COR-L47 (cell line): ENCODE measurements at regions not wholly inside any gene's neighbourhood (a gene's known extent, or its start where the extent isn't known, plus 50 kb on each side); places are given as distances from the start of the nearest gene placed in this dataset.

ENCODE experiments used
- DNase-seq: peaks from one replicate; lab custom pipeline; 2025; lab: John Stamatoyannopoulos, UW

DNA sequence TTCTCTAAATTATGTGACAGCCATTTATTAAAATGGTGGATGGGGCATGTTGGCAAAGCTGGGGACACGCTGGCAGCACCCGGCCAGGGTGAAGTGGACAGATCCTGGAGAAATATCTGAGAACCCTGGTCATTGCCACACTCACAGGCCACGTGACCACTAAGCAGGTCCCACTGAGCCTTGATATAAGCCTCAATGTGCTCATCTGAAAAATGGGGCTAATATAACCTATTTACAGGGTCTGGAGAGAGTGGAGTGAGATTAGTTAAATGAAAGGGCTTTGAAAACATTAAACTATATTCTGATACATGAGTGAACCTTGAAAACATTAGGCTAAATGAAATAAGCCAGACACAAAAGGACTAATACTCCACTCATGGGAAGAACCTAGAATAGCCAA lies 108.9 kb downstream of the RBFOX3 start:
- no peak for DNase-seq

DNA sequence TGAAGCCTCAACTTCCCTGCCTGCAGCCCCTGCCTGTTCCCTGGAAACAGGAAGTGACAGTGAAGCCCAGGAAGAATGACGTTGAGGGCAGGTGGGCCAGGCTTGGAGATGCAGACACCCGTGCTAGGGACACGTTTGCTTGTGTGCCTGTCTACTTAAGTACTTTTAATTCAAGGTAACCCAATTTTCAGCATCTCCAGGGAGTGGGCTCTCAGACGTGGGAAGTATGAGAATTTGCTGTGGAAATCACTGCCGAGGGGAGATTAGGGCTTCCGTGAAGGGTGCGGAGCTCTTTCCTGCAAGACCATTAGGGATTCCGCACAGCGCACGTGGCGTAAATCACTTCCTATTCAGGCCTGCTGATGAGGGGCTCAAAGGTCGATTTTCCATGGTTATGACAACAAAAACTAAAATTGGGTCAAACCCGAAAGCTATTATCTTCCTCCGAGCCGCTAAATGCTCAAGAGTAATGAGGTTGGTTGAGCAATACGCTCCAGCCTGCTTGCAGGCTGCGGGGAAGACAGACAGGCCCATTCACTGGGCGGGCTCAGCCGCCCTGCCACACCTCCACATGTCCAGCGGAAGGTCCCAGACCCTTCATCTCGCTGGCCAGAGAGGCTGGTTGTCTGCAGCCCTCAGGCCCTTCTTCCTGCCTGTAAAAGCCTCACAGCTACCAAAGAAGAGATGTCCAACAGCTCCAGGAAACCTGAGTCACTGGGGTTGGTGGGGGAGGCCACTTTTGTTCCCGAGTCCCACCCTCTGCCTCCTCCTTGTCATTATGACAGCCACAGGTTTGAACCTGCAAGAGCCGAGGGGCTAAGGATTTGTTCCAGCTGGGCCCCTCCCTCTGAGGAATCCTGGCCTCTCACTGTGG lies 109.9 kb downstream of the RBFOX3 start:
- no peak for DNase-seq

DNA sequence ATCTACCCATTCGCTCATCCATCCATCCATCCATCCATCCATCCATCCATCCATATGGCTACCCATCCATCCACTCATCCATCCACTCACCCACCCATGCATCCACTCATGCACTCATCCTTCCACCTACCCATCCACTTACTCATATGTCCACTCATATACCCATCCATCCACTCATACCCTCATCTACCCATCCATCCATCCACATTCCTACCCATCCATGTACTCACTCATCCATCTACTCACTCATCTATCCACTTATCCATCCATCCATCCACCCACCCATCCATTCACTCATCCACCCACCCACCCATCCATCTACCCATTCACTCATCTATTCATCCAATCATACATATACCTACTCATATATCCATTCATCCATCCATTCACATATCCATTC lies 112.0 kb downstream of the RBFOX3 start:
- no peak for DNase-seq

DNA sequence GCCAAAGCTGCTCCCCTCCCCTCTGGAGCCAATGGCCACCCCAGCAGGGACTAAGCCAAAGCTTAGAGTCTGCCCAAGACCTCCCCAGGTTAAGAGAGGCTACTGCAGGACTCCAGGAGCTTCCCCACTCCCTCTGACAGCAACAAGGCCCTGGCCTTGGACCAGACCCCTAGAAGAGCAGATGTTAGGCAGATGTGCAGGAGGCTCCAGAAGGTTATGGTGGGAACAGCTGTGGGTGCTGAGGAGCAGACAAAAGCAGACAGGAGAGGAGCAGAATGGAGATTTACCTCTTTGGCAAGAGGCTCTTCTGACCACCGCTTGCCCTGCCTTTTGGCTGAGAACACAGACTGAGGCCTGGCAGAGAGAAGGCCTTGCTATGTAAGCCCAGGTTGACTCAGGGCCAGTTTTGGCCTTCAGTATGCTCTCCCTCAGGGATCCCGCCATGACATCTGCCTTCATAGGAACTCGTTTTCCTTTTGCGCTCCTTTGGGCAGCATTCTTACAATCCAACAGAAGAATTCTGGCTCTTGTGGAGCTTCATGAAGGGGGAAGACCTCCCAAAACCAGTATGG lies 113.0 kb downstream of the RBFOX3 start:
- no peak for DNase-seq

DNA sequence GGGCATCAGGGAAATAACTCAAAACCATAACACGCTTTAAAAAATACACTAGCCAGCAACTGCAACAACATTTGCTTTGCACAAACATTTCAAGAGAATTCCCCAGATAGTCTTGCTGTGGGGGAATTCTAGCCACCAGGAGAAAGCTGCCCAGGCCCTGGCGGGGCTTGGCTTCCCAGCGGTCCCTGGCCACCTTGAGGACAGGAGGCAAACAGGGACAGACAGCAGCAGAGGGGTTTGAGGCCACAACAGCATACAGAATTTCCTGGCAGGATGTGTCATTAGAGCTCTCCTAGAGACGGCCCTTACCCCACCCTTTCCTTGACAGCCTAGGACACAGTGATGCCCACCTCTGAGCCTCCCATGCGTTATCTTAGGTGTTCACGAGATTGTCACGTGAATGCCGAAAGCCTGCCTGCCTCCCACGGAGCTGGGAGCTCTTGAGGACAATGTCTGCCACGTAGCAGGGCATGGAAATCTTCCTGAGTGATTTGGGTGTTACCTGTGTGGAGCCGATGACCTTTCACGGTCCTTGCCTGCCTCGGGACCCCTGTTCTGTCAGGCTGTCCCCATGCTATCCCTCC lies 114.3 kb downstream of the RBFOX3 start:
- DNase-seq: no peak

DNA sequence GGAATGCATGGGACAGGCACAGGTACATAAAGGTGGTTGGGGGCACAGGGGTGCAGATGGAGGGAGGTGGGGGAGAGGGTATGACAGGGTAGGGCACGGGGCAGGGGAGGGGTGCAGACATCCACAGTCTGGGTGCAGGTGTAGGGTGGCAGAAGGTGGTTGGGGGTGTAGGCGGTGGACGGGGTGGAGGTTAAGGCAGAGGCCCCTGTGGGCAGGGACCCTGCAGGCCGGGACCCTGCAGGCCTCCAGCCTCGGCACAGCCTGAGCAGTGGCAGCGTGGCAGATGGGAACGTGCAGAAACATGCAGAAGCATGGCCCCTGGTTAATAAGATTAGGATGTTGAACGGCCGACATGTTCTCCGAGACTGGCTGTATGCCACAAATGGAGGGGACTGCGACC lies 115.2 kb downstream of the RBFOX3 start:
- no peak for DNase-seq

DNA sequence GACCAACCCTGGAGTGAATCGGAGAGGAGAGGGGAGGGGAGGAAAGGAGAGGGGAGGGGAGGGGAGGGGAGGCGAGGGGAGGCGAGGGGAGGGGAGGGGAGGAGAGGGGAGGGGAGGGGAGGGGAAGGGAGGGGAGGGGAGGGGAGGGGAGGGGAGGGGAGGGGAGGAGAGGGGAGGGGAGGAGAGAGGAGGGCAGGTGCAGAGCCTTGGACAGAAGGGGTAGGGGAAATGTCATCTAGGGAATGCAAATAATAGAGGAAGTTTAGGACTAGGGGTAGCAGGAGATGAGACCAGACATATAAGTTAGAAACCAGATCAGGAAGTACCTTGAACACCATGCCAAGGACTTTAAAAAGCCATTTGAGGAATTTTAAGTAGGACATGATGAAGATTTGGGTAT lies 119.8 kb downstream of the RBFOX3 start:
- no peak for DNase-seq

DNA sequence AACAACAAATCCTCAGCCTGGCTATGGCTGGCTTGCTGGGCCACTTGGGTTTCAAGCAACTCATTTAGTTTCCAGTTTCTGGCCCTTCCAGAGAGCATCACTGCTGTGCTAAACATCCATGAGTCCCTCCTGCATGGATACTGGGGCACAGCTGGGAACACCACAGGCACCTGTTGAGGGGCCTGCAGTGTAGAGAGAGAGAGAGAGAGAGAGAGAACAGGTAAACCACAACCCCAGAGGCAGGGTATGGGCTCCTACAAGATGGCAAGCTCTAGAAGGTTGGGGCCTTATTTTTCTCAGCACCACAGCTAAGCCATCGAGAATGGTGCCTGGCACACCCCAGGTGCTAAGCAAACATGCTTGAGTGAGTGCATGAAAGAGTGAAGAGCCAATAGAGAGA lies 120.3 kb downstream of the RBFOX3 start:
- no peak for DNase-seq

DNA sequence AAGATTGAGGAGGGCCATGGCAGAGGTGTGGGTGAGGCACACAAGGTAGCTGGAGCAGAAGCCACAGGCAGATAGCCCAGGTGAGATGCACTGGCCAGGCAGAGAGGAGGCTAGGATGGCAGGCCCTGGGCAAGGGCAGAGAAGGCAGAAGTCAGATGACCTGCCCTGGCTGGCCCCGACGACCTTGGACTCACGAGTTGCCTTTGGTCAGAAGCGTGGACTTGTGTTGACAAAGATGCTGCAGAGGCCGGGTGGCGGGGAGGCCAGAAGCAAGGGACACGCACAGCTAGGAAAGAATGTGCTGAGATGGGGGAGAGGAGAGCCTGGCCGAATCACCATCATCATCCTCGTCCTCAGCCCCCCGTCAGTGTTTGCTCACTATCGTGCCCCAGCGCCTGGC lies 123.7 kb downstream of the RBFOX3 start:
- DNase-seq: no peak

DNA sequence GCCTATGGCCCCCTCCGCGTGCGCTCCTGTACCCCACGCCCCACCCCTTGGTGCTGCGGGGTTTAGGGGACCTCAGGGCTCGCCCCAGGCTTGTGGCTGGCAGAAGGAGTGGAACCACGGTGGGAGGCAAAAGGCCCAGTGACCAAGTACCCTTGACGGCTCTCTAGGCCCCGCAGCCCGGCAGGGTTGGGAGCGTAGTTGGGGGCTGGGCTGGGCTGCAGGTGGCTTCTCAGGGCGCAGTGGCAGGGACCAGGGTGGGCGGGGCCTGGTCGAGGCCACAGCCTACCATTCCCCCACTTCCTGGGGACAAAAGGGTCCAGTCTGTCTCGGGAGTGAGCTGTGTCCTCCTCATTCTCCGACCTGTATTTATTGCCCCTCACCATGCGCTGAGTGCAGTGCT lies 124.9 kb downstream of the RBFOX3 start:
- DNase-seq: no peak

DNA sequence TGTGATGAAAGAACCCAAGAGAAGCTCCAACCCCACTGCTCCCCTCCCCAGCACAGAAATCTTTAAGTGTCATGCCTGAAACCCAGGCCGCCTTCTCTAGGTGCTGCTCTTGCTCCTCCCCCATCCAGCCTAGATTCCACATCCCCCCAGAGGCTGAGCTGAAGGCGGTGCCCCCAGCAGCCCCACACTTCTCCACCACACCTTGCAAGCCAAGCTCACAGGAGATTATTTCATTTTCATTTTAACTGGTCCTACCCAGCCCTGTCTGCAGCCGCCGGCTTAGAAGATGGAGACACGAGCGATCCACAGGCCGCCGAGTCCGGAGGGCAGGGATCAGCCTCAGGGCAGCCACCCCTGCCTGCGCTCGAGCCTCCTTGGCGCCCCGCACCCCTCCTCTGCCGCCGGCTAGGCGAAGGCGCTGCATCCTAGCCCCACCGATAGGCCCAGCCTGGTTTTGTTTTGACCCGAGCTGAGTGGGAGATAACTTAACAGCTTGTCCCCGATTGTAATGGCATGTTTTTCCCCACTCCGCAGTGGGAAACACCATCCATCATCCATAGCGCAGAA lies 125.3 kb downstream of the RBFOX3 start:
- DNase-seq: no peak

DNA sequence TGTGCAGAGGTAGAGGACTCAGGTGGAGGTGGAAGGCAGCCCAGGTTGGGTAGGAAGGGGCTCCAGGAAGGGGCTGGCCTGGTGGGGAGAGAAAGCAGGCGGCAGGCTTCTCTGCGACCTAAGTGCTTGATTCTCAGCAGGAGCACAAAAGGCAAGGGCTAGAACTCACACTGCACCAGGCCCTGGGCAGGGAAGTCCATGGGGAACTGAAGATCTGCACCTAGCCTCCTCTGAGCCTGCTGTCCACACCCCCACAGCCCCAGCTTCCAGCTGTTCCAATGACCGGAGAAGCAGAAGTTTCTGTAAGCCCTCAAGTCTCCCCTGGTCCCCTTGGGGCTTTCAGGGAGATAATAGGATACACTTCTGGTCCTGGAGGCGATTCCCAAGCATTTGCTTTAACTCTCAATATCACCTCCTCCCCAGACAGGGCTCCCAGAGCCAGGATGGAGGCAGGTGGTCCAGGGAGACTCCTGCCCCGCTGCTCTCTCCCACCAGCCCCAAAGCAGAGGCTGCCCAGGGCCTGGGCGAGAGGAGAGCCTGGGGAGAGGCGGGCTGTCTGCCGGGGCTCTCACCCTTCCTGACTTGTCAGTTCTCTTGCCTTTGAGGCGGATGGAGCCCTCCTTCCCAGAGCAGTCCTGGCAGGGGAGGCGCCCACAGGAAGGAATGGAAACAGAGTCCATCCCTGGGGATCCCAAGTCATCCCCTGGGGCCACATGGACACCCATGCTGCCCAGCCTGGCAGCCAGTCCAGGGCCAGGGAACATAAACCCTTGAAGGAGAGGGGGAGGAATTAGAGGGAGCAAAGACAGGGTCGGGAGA lies 126.0 kb downstream of the RBFOX3 start:
- no peak for DNase-seq

DNA sequence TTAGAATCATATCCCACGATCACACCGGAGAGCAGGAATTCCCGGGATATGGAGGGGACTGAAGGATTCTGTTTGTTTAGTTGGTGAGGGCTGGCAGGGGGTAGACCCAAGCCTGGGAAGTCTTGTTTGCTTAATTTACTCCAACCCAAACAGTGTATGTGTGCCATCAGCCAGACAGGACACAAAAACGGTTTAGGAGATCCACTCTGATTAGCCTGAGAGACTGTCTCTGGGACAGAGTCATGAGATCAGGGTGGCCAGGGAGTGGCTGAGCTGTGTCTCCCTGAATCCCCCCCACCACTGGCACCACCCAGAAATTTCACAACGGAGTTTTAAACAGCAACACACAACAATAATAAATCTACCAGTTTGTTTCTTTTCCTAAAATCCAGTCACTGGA lies 127.0 kb downstream of the RBFOX3 start:
- DNase-seq: no peak

DNA sequence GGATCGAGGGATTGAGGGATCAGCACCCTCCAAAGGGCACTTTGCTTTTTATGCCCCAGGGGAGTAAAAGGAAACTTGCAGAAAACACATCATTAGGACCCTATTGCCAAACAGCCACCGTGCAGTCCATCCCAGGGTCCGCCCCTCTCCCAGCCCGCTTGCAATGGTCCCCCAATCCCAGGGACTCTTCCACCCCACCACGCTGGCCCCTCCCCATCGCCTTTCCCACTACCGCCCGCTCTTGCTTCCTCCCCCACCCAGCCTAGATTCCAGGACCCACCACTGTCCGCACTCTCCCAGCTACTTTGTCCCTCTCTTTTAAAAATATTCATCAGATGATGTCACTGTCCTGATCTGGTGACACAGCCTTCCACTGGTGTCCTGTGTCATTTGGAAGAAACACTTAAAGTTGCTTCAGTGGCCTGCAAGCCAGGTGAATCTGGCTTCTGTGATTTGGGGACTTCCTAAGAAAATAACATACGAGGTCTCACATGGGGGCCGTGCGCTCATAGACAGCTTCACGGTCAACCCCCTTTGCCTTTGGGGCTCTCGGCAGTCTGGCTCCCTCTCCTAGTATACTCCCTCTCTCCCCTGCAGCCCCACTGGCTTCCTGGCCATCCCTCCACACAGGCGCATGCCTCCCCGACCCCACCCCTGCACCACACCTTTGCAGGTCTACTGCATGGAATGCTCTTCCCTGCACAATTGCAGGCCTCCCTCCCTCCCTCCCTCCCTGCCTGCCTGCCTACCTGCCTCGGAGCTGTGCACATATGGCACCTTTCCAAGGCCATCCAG lies 127.9 kb downstream of the RBFOX3 start:
- no peak for DNase-seq

DNA sequence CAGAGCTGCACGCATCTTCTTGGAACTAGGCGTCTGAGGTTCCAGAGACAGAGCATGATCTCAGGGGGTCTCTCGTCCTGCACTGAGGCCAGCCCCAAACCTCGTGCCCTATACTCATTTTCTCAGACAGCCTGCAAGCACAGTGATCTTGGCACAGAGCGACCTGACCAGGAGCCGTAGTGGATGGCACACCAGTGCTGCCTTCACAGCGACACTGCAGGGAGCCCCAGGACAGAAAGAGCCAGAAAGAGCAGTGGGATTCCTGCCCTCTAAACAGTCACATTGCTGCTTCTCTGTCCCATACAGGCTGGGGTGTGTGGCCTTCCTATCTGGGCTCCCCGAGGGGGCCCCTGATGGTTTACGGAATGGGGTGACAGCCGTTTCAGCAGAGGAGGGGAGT lies 131.0 kb downstream of the RBFOX3 start:
- no peak for DNase-seq

DNA sequence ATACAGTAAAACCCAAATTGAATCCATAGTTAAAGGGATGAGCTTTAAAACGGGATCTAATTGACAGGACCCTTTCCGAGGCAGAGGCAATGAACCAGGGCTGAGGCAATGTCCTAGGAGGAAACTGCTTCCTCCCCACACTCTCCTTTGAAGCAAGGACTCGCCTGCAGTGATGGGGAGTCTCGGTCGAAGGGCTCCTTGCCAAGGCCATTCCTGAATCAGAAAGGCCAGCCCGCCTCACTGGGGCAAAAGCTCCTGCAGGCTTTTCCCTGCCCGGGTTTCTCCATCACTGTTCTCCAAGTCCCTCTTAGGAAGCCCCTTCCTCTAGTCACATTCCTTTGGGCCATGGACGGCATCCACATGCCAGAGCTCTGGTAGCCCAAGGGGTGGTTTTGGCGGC lies 132.0 kb downstream of the RBFOX3 start:
- no peak for DNase-seq

DNA sequence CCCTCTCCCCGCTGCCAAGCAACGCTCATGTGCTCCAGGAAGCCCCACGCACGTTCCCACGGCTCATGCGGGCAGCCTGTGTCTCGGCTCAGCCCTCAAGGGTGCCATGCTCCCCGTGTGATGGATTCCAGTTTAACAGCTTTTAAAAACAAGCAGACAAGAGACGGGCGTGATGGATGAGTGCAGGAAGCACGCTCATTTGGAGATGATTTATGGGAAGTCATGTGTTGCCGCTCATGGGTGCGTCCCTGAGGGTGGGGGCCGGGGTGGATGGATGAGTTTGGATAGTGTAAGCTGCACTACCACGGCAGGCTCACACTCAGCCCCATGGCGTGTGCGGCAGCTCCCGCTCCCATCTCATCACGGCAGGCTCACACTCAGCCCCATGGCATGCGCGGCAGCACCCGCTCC lies 132.8 kb downstream of the RBFOX3 start:
- no peak for DNase-seq

DNA sequence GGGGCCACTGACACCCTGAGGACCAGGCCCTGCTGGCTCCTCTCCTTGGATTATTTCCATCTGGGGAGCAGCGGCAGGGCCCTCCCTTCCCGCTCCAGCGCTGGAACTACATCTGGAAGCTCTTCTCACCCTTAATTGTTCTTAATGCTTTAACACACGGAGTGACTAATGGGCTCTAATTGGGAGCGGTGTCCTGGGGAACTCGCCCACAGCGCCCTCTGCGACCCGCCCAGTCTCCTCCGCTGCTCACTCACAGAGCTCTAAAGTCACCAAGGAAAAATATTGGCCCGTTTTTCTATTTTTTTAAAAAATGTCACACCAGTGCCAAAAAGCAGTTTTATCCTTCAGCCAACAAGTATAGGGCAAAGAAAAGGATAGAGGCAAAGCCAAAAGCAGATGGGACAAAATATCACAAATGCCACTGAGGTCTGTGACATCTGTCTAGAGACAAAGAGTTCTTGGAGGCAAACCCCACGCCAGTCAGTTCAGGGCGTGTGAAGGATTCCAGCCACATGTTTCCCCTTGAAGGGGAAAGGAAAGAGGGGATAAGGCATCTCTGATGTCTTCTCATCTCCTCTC lies 134.7 kb downstream of the RBFOX3 start:
- DNase-seq: no peak

DNA sequence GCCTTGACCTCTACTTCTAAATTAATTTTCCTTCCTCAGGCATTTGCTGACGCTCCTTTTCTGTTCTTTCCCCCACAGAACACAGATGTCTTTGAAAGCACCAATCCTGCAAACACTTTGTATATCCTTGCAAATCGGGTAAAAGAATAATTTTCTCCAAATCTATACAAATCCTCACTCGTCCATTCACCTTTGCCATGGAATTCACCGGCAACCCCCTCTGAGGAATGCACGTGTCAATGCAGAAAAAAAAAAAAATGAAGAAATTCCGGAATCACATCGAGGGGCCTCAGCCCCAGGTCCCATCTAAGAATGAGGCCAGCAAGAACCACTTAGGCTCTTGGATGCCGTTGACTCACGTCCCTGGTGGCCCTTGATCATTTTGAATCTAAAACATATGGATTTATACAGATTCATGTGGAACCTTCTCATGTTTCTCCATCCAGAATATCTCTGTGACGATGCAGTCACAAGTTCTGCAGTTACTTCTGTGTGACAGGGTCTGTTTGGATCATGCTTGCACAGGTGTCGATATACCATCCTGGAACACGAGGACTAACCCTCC lies 136.9 kb downstream of the RBFOX3 start:
- no peak for DNase-seq

DNA sequence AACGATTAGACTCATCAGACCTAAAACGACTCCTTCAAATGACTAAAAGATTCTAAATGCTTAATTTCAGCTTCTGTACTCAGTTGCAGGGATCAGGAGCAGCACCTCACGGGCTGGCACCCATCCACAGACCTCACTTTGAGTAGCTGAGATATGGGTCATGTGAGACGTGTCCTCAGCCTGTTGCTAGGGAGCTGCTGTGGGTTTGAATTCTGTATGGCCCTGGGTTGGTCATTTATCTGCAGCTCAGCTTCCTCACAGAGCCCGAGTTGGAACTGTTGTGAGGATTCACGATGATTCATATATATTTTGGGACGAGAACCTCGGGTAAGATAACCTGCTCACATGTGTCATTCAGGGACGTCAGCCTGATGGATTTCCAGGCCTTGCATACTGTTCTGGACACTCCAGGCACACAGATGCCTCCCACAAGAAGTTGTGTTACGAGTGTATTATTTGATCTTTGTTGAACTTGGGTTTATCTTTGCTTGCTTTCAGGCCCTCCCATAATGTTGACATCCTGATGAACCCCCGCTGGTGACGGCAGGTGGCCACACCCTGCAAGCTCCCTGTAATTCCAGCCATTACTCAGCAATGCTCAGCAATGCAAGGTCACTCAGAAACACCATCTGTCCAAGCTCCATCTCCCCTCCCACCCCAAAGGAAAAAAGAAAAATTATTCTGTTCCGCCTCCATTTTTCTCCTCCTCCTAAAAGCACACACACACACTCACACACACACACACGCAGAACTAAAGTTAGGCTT lies 137.6 kb downstream of the RBFOX3 start:
- no peak for DNase-seq
